Tongue (tissue), 2 donors: ENCODE measurements at regions not wholly inside any gene's neighbourhood (a gene's known extent, or its start where the extent isn't known, plus 50 kb on each side); places are given as distances from the start of the nearest gene placed in this dataset. TPM values are rescaled to one million over a fixed set of nuclear protein-coding genes. Genes with fewer than 3 reads are reported as not detected.
"Not testable (repeated sequence)": the region's sequence is repeated elsewhere in the genome, so short reads cannot be mapped to it uniquely, and the experiment has no call there.

Experiments
- DNase-seq: peaks from one replicate; pipeline ENCODE4 v3.0.0-alpha.2; 2015
- small RNA-seq: library from RNA; depleted of rRNA; stranded (forward); fragments of <200 nt; gene quantifications from one replicate; pipeline ENCODE3, GENCODE V24; 2014; ENCODE audit warnings: low replicate concordance

DNA sequence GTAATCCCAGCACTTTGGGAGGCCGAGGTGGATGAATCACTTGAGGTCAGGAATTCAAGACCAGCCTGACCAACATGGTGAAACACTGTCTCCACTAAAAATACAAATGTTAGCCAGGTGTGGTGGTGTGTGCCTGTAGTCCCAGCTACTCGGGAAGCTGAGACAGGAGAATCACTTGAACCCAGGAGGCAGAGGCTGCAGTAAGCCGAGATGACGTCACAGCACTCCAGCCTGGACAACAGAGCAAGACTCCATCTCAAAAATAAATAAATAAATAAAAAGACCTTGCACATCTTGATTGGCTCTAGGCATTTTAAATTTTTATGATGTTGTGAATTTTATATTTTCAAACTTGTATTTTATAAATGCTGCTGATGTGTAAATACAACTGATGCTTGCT lies 141.7 kb downstream of the ARRDC3 start:
- DNase-seq: not testable (repeated sequence)

- DNase-seq: no peak
Measured at GRCh38 chr5:91240175-91240574, 142.9 kb downstream of the ARRDC3 start.

DNA sequence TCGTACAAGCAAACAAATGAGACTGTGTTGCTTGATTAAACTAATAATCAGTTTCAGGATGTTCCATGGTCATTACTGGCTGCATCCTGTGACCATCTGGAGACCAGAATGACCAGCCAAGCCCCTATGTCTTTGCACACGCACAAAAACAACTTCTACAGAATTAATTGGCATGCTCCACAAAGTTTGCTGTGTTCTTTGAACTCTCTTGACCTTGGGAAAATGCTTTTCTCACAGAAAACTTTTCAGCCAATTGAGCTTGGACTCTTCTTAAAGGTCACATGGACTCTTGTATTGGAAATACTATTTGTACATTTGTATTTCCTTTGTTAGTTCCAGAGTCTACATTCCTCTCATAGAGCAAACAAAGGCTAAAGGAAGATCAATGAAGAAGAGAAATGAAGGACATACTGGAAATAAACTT lies 147.8 kb downstream of the ARRDC3 start:
- no peak for DNase-seq

DNA sequence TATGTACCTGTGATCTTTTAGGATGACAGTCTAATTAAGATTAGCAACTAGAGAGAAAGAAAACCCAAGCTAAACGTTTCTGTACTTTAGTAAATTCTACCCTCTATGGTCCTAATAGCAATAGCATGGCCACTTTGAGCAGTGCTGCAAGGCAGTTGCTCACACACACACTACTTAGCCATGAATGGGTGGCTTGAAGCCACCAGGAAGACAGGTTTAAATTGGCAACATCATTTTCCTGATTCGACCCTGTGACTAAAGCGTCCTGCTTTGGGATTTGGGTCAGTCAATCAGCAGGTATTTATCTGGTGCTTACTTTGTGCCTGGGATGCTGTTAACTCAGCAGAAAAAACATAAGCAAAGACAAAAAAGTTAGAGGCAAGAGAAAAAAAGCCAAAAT lies 150.6 kb downstream of the ARRDC3 start:
- DNase-seq: no peak

GRCh38 chr5:91229031-91229727 lies 153.9 kb downstream of the ARRDC3 start:
- DNase-seq: no peak

- DNase-seq: no peak
Measured at GRCh38 chr5:91228188-91228587, 154.9 kb downstream of the ARRDC3 start.

- no peak for DNase-seq
Measured at GRCh38 chr5:91225848-91226686, 157.1 kb downstream of the ARRDC3 start.

DNA sequence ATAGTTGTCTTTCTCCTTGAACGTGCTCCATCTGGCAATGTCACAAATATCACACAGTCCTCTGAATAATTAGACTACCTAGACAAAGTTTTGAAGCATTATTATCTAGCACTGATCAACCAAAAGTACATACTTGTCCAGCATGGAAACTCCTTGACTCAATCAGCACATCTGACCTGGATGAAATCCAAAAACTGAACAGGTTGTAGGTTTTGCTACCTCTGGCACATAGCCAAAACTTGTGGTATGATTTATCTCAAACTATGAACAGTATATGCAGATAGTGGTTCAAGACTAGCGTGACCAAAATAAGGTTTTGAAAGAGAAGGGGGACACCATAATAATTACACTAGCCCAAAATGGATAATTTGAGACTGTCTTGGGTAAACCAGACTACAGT lies 158.1 kb downstream of the ARRDC3 start:
- no peak for DNase-seq

DNA sequence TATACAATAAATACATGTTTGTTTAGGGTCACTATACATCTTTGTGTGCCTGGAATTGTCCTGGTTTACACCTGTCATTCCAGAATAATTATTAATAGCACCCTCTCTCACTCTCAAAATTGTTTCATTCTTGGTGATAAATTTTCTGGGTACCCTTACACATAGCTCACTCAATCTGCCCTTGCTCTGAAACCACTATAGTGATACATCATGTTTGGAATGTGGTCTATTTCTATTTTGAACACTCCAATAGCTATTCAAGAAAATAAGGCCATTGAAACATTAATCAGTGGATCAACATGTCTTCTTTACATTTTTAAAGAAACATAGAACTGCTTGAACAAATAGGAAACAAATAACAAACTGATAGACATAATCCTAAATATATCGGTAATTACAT lies 158.7 kb downstream of the ARRDC3 start:
- DNase-seq: no peak

GRCh38 chr5:91223886-91224285 lies 159.2 kb downstream of the ARRDC3 start:
- no peak for DNase-seq

- DNase-seq: no peak
Measured at GRCh38 chr5:91222482-91222881, 160.6 kb downstream of the ARRDC3 start.

DNA sequence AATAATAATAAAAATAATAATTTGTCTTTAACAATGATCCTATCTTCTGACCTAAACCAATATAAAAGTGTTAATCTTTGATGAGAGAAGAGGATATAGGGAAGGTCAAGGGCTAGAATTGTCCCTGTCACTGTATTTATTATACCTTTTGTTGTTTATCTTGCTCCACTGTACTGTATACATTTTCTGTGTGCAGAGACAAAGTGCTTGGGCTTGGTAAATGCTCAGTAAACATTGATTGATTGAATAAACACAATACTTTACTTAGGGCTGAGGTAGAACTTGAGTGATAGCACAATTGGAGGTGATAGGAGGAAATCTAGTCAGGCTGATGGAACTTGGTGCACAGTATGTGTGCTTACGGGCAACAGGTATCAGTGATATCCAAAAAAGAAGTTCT lies 161.2 kb downstream of the ARRDC3 start:
- DNase-seq: no peak

DNA sequence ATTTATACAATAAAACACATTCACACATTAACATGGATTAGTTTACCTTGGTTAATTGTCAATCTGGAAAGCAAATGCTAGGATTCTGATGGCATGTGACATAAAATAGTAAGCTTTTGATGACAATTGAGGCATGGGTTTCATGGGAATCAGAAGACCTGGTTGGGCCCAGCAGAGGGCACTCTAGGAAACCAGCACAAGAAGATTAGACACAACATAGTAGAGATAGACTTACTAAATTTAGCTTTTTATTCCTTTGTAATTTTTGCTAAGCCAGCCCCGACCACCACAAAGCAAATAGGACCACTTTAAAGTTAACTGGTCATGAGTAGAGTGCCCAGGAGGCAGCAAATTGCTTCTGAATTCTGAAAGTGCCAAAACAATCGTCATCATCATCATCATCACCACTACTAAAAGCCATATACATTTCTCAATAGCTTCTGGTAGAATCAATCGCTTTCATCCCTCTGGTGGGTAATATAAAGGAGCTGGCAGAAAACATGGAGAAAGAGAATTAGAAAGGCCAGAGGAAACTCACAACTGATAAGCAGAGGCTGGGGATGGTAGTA lies 163.2 kb downstream of the ARRDC3 start:
- DNase-seq: no peak

DNA sequence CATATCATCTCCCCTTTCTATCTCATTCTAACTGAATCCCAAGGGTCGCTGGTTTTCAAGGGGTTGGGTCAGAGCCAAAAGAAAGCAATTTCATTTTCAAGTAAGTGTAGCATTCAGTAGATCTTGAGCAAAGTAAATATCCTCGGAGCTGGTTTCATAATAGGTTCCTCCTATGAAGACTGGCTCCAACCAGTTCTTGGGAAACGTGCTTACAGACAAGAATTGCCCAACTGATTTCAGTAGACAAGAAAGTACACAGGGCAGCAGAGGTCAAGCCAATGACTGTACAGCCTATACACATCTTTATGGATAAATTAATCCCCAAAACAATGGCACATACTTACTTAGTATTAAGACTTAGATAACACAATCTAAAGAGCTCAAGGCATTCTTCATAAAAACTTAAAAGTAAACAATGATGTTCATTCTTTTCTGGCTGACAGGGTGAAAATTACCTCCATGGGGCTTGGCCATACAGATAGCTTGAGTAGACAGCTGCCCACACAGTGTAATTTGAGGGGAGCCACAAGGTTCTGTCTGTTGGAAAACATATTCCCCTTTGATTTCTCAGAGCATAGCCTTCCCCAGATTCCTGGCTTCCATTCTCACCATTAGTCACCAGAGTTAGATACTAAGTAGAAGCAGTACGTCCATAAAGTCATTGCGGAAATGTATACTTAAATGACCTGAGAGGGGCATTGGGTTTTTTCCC lies 163.9 kb downstream of the ARRDC3 start:
- no peak for DNase-seq

- no peak for DNase-seq
Measured at GRCh38 chr5:91217859-91218258, 165.3 kb downstream of the ARRDC3 start.

DNA sequence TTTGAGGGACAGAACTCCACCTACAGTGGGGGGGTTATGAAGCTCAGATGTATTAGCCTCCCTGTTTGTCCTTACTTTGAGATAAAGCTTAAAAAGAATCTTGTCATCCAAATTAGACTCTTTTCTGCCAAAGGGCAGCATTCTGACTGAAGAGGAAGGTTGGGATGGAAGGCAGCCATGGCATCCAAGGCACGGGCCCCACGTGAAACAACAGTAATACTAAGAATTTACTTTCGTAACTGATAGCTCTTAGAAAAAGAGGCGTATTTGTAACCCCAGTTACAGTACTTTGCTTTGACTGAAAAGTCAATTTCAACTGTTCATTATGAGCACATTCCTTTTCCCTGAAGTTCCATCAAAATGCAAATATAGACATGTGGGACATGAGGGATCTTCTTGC lies 168.5 kb downstream of the ARRDC3 start:
- DNase-seq: no peak

Small RNA genes in the stretch of these regions (small RNA-seq; reads per million reads assigned to genes)
- gene RF00017 (not detected), gene RNU4-90P (not detected)
